Endodermal cell (in vitro differentiated cells): ENCODE measurements at regions not wholly inside any gene's neighbourhood (a gene's known extent, or its start where the extent isn't known, plus 50 kb on each side); places are given as distances from the start of the nearest gene placed in this dataset.

ENCODE experiments used
- DNase-seq: peaks from one replicate; pipeline ENCODE4 v3.0.0-alpha.2; 2017
- H3K27ac ChIP-seq: 2 replicates; pipeline ENCODE4 v1.5.1; 2013; ENCODE audit warnings: mild to moderate bottlenecking, low read depth, low read length, moderate library complexity
- H3K27me3 ChIP-seq: 2 replicates; pipeline ENCODE4 v1.6.1; 2013; ENCODE audit warnings: mild to moderate bottlenecking, low read length, moderate library complexity; ENCODE audit not compliant: insufficient read depth, control insufficient read depth, poor library complexity, severe bottlenecking
- H3K36me3 ChIP-seq: 2 replicates; pipeline ENCODE4 v1.7.0; 2013; ENCODE audit warnings: mild to moderate bottlenecking, low read length, moderate library complexity; ENCODE audit not compliant: control insufficient read depth, insufficient read depth
- H3K4me1 ChIP-seq: one replicate; pipeline ENCODE4 v1.7.0; 2013; ENCODE audit warnings: low read length; ENCODE audit not compliant: control insufficient read depth, insufficient read depth
- H3K4me3 ChIP-seq: 2 replicates; pipeline ENCODE4 v1.5.1; 2013; ENCODE audit warnings: mild to moderate bottlenecking, low read length, moderate library complexity
- H3K9ac ChIP-seq: 2 replicates; pipeline ENCODE4 v1.6.1; 2013; ENCODE audit warnings: mild to moderate bottlenecking, low read length, moderate library complexity; ENCODE audit not compliant: poor library complexity, severe bottlenecking; ENCODE audit errors: extremely low read depth
- H3K9me3 ChIP-seq: 2 replicates; pipeline ENCODE4 v1.6.1; 2013; ENCODE audit warnings: mild to moderate bottlenecking, low read length, moderate library complexity; ENCODE audit not compliant: control insufficient read depth
- H3K27ac Mint-ChIP-seq: 2 replicates; pipeline ENCODE4 v1.8.0; 2020; ENCODE audit warnings: mixed read lengths
- H3K27me3 Mint-ChIP-seq: 2 replicates; pipeline ENCODE4 v1.8.0; 2021; ENCODE audit warnings: mild to moderate bottlenecking, mixed read lengths; ENCODE audit not compliant: insufficient read depth
- H3K36me3 Mint-ChIP-seq: 2 replicates; pipeline ENCODE4 v1.8.0; 2020; ENCODE audit warnings: low read depth, mixed read lengths
- H3K4me1 Mint-ChIP-seq: 2 replicates; pipeline ENCODE4 v1.8.0; 2020; ENCODE audit warnings: mixed read lengths
- H3K4me3 Mint-ChIP-seq: 2 replicates; pipeline ENCODE4 v1.8.0; 2020; ENCODE audit warnings: mild to moderate bottlenecking, moderate library complexity, mixed read lengths
- H3K9me3 Mint-ChIP-seq: 2 replicates; pipeline ENCODE4 v1.8.0; 2020; ENCODE audit warnings: mild to moderate bottlenecking, mixed read lengths
- WGBS, 2 experiments: methylation state at CpG; one replicate each; pipeline versions ENCODE4 v1.1.5 to v1.1.7; 2013; ENCODE audit warnings: missing lambda C conversion rate in 2 of 2, mixed read lengths in 1 of 2; ENCODE audit not compliant: insufficient coverage in 1 of 2, insufficient read length in 1 of 2; 5-methylcytosine and 5-hydroxymethylcytosine counted together
- TF ChIP-seq, protein P1 (sequence below): fragments of 200-600 bp; sonication (generic); conservative IDR thresholded peaks from 2 replicates; pipeline ENCODE4 v1.5.0; 2021; ENCODE audit warnings: antibody characterized with exemption, mild to moderate bottlenecking

DNA sequence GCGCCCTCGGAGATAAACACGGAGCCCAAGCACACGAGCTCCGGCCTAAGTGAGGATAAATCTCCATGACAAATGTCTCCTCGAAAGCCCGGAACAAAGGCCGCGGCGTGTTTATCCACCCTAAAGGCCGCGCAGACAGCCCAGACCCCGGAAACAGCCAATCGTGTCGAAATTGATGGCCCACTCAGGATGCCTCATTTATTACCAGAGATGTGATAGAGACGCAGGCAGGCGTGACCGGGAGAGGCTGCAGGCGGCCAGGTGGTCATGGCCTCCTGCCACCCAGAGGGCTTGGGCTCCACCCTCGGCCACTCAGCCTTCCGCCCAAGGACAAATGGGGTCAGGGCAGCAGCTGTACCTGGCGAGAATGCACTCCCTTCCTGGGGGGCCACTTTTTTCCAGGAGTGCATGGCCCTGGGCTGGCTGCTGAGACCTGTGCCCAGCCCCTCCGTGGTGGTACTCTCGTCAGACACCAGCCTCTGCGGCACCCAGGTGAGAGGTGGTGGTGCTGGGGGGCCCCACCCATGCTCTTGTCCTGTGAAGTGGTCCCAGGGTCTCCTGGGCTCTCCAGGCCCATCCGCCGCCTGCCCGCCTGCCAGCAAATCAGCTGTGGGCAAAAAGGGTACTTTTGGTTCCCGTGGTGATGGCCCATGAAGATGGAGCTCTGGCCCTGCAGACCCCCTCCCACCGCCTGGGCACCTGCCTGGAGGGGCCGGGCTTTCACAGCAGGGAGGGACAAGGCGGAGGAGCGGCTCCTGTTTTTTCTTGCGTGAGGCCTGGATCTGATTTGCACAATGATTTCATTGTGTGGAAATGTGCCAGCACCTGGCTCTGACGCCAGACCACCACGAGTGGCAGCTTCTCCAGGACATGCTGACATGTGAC lies 211.5 kb upstream of the C14orf180 start:
- H3K4me1 Mint-ChIP-seq: no peaks in the 10 kb centered on the region

DNA sequence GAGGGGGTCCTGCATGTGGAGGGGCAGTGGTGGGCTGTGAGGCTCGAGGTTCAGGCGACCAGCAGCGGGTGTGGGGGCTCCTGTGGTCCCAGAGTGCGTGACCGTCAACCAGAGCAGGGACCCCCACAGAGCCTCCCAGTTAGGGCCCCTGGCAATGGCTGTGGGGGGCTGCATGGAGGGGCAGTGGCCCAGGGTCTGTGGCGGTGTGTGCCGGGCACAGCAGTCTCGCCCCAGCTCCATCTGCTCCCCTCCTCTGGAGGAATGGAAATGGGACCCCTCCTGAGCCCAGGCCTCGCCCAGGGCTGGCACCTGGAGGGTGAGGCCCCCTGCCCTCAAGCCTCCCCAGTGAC lies 210.8 kb upstream of the C14orf180 start:
- Histone ChIP-seq H3K4me3 (no peak overlapping the region), H3K27ac (no peak overlapping the region), H3K36me3 (no peaks in the 10 kb centered on the region), H3K27me3 (no peaks in the 10 kb centered on the region), H3K4me1 (no peaks in the 10 kb centered on the region), H3K9me3 (no peaks in the 10 kb centered on the region), H3K9ac (no peak overlapping the region)
- Mint-ChIP-seq H3K9me3 (no peaks in the 10 kb centered on the region), H3K4me1 (no peaks in the 10 kb centered on the region), H3K27me3 (no peaks in the 10 kb centered on the region), H3K36me3 (no peaks in the 10 kb centered on the region), H3K27ac (no peak overlapping the region), H3K4me3 (no peak overlapping the region)
- TF ChIP-seq, protein P1, sequence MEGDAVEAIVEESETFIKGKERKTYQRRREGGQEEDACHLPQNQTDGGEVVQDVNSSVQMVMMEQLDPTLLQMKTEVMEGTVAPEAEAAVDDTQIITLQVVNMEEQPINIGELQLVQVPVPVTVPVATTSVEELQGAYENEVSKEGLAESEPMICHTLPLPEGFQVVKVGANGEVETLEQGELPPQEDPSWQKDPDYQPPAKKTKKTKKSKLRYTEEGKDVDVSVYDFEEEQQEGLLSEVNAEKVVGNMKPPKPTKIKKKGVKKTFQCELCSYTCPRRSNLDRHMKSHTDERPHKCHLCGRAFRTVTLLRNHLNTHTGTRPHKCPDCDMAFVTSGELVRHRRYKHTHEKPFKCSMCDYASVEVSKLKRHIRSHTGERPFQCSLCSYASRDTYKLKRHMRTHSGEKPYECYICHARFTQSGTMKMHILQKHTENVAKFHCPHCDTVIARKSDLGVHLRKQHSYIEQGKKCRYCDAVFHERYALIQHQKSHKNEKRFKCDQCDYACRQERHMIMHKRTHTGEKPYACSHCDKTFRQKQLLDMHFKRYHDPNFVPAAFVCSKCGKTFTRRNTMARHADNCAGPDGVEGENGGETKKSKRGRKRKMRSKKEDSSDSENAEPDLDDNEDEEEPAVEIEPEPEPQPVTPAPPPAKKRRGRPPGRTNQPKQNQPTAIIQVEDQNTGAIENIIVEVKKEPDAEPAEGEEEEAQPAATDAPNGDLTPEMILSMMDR: no peak
- no peak for DNase-seq
- WGBS, 2 experiments: 88 to 90% methylated on average over 6 to 9 of the region's 9 CpGs

More for the DNA sequence above, 211.5 kb upstream of the C14orf180 start:
- no peaks in the 10 kb centered on the region for H3K9me3 Mint-ChIP-seq
- Histone ChIP-seq H3K36me3 (no peaks in the 10 kb centered on the region), H3K27ac (no peak overlapping the region), H3K4me1 (no peaks in the 10 kb centered on the region), H3K27me3 (no peaks in the 10 kb centered on the region), H3K9ac (no peak overlapping the region), H3K4me3 (no peak overlapping the region), H3K9me3 (no peaks in the 10 kb centered on the region)
- TF ChIP-seq, protein P1: no peak
- H3K36me3 Mint-ChIP-seq: no peaks in the 10 kb centered on the region
- 91 to 94% methylated on average over 24 to 36 of the region's 36 CpGs for WGBS, 2 experiments
- no peak overlapping the region for H3K27ac Mint-ChIP-seq
- no peaks in the 10 kb centered on the region for H3K27me3 Mint-ChIP-seq
- no peak for DNase-seq
- no peak overlapping the region for H3K4me3 Mint-ChIP-seq

- Histone ChIP-seq H3K27ac (no peak overlapping the region), H3K27me3 (no peaks in the 10 kb centered on the region), H3K36me3 (no peaks in the 10 kb centered on the region), H3K4me3 (no peak overlapping the region), H3K9me3 (no peaks in the 10 kb centered on the region), H3K4me1 (no peaks in the 10 kb centered on the region), H3K9ac (no peak overlapping the region)
- Mint-ChIP-seq H3K9me3 (no peaks in the 10 kb centered on the region), H3K4me1 (no peaks in the 10 kb centered on the region), H3K4me3 (no peak overlapping the region), H3K27ac (no peak overlapping the region), H3K36me3 (no peaks in the 10 kb centered on the region), H3K27me3 (no peaks in the 10 kb centered on the region)
- no peak for DNase-seq
- WGBS, 2 experiments: 93 to 100% methylated on average over 2 to 8 of the region's 8 CpGs
- TF ChIP-seq, protein P1: no peak
These were observed 210.4 kb upstream of the C14orf180 start for GRCh38 chr14:104369208-104369607.
